HG03196 (cell line): ENCODE measurements at regions not wholly inside any gene's neighbourhood (a gene's known extent, or its start where the extent isn't known, plus 50 kb on each side); places are given as distances from the start of the nearest gene placed in this dataset.
"Not testable (repeated sequence)": the region's sequence is repeated elsewhere in the genome, so short reads cannot be mapped to it uniquely, and the experiment has no call there.

Experiments used
- ATAC-seq: cut with Tn5 transposase; IDR thresholded peaks from one replicate; pipeline ENCODE4 v1.9.1; 2021; ENCODE audit not compliant: unreplicated experiment

GRCh38 chr17:33927732-33928133 is 327.4 kb upstream of the CCL2 start:
- ATAC-seq, result no peak

GRCh38 chr17:33929181-33929724 is 325.8 kb upstream of the CCL2 start:
- no peak for ATAC-seq

DNA sequence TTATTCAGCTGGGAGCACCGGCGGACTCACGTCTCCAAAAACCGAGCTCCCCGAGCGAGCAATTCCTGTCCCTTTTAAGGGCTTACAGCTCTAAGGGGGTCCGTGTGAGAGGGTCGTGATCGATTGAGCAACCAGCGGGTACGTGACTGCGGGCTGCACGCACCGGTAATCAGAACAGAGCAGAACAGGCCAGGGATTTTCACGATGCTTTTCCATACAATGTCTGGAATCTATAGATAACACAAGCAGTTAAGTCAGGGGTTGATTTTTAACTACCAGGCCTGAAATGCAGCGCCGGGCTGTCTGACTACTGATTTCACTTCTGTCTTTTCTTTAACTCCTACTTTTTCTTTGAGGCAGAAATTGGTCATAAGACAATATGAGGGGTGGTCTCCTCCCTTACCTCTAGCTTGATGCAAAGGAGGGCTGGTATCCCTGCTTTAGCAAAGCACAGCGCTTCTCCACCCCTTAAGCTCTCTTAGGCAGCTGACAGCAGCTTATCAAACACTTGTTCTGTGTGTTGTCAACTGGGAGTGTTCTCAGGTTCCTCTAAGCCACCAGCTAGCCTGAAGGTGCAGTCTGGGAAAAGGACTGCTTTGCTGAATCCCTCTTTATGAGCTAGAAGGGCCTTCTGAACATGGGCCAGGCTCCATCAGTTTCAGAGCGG is 323.8 kb upstream of the CCL2 start:
- ATAC-seq, result not testable (repeated sequence)

- no peak for ATAC-seq
These were observed 322.1 kb upstream of the CCL2 start for GRCh38 chr17:33932996-33933395.

GRCh38 chr17:33933576-33933975 is 321.5 kb upstream of the CCL2 start:
- ATAC-seq, result no peak

GRCh38 chr17:33934696-33935095 is 320.4 kb upstream of the CCL2 start:
- no peak for ATAC-seq

DNA sequence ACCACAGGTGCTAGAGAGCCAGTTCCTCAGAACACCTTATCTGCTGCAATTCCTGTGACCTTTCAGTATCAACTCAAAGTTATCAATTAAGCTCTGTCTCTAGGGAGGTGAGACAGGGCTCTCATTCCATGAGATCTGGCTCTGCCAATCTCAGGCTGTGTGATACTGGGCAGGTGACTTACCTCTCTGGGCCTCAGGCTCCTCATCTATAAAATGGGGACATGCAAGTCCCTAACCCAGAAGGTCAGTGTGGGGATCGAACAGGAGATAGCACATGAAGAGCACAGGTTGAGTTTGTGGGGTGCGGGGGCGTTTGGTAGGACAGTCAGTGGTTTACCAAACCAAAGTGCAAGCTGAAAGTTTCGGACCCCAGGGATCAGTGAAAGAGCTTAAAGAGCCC is 319.3 kb upstream of the CCL2 start:
- no peak for ATAC-seq

- no peak for ATAC-seq
These were observed 318.3 kb upstream of the CCL2 start for GRCh38 chr17:33936764-33937163.

DNA sequence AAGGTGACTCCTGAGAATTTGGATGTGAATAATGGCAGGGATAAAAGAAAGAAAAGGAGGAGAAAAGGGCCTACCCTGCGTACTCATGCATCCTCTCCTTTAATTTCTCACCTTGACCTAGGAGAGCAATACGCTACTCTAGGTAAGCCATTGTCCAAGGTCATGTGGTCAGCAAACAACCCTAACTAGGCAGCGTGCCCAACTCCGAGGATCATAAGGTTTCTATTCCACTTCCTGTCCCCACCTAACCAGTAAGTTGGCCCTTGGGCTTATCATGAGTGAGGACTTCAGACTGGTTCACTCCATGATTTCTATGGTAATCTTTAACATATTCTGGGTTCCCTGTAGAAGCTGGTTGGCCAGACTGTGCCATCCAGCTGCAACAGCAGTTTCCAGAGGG is 315.1 kb upstream of the CCL2 start:
- no peak for ATAC-seq

GRCh38 chr17:33940769-33941370 is 314.2 kb upstream of the CCL2 start:
- ATAC-seq, result no peak

DNA sequence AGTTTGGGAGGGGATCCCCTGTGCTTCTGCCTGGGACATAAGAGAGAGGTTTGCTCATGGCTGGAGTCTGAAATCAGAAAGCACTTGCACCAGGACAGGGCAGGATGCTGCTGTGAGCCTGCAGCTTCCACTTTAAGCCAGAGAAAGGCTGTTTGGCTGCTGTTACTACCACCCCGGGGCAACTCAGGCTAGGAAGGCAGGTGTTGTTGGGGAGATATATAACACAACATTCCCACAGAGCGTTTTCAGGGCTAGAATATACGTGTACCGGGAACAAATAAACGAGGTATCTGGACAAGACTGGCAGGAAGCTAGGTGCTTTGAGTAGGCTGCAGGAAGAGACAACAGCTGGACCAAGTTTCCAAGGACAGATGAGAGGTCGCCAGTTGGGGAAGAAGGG is 313.3 kb upstream of the CCL2 start:
- no peak for ATAC-seq

GRCh38 chr17:33942414-33942813 is 312.7 kb upstream of the CCL2 start:
- no peak for ATAC-seq

DNA sequence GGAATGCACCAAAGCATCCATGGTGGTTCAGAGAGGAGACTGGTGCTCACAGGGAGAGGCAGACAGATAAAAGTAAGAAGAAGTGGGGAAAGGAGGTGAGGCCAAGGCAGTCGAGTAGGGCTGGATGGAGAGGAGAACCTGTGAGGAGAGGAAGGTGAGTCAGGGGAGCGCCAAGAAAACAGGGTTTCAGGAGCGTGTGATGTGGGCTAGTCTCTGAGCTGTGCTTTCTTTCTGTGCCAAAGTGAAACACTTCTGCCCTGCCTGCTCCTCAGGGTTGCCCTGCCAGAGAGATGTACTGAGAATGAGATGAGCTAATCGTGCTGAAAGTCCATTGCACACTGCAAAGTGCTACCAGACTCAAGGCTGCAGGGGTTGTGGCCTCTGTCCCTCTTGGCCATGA is 310.7 kb upstream of the CCL2 start:
- ATAC-seq, result no peak

DNA sequence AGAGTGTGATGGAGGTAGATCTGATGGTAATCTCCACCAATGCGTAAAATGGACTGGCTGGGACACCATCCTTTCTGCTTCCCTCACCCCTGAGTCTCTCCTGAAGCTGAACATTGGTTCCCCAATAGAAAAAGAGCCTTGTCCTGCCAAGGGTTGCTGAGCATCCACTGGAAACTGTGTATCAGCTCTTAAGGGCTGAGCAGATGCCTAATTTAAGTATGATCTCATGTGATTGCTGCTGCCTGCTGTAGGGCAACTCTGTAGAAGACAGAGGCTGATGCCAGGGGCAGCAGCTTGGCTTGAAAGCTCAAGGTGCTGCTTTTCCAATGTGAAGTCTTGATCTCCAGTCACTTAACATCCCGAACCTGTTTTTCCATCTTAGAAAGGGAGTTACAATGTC is 310.3 kb upstream of the CCL2 start:
- no peak for ATAC-seq

DNA sequence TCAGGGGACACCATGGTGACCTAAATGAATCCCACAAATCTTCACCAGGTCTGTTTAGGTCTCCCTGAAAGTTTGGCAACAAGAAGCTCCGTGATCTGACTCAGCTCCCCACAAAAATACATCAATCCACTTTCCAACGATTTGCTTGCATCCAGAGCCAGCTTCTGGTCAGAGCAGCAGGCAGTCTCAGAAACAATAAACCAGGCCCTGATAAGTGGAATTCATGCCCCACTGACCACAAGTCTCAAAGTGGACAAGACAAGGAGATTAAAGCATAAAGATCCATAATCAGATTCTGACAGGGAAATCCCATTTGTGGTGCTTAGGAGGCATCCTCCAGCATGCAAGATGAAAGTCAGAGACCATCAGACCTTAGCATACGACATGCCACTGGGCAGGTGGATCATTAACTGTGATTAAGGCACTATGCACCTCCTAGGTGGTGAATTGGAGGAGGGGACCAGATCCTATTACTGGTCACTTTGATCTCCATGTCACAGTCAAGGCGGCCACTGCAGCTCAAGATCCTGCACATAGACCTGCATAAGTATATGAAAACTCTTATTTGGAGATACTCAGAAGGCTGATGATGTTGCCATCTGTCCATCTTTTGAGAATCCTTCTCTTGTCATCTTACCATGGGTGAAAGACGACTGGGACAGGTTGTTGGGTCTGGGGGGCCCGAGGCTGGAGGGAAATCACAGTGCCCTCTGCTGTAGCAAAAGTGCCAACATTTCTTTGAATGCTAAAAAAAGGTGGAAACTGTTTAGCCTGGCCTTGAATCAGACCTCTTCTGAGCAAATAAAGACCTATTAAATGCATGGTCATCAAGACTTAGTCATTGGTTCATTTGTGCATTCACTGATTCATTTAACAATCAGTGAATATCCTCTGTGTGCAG is 309.2 kb upstream of the CCL2 start:
- ATAC-seq, result no peak

DNA sequence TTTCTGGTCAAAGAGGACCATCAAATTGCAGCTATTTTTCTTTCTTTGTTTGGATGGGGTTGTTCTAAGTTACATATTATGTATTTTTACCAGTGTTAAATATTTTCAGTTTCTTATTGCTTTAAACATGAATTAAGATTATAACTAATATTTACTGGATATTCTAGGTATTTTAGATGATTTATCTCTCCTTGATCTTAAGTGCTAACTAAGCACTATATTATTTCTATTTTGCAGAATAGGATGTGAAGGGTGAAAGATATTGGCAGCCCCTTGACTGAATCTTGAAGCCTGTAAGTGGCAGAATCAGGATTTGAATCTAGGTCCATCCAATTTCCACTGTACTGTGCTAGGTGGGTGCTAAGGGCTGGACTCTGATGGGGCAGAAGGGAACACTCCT is 307.3 kb upstream of the CCL2 start:
- no peak for ATAC-seq

GRCh38 chr17:33948309-33948708 is 306.8 kb upstream of the CCL2 start:
- no peak for ATAC-seq

GRCh38 chr17:33949100-33949499 is 306.0 kb upstream of the CCL2 start:
- no peak for ATAC-seq

GRCh38 chr17:33950061-33950460 is 305.0 kb upstream of the CCL2 start:
- no peak for ATAC-seq

DNA sequence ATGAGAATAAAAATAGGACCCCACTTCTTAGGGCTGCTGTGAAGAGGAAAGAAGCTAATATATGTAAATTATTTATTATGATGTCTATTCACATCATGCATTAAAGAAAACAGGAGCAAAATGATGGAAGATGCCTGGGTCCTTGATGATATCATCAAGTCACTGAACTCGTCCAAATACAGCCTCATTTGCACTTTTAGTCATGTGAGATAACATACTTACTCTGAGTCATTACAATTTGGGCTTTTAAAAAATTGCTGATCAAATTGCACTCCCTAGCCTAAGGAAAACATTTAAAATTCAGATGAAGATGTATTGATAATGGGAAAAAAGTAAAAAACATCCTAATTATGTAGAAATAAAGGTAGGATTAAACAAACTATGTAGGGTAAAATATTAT is 302.7 kb upstream of the CCL2 start:
- ATAC-seq, result no peak

GRCh38 chr17:33954597-33954996 is 300.5 kb upstream of the CCL2 start:
- no peak for ATAC-seq

DNA sequence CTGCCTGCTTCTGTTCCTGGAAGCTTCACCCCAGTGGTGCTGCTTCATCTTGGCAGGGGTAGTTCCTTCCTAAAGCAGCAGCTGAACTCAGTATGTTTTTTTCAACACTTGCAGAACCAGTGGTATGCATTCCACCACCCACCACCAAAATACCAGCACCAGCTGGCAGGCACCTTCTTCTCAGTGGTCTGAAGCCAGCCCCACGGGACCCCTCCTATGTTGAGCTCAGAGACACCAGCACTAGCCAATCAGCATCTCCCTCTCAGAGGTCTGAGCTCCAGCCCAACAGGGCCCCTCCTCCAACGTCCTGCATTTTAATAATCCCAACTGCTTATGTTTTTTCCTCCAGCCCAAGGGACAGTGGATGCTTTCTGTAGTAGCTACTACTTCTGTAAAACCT is 299.6 kb upstream of the CCL2 start:
- ATAC-seq, result no peak
